ENCODE measurements at regions not wholly inside any gene's neighbourhood (a gene's known extent, or its start where the extent isn't known, plus 50 kb on each side); places are given as distances from the start of the nearest gene placed in this dataset.
A peak's percentile ranks its signal among the peaks of the same experiment; 100 is the strongest.
"Not testable (repeated sequence)": the region's sequence is repeated elsewhere in the genome, so short reads cannot be mapped to it uniquely, and the experiment has no call there.

DNA sequence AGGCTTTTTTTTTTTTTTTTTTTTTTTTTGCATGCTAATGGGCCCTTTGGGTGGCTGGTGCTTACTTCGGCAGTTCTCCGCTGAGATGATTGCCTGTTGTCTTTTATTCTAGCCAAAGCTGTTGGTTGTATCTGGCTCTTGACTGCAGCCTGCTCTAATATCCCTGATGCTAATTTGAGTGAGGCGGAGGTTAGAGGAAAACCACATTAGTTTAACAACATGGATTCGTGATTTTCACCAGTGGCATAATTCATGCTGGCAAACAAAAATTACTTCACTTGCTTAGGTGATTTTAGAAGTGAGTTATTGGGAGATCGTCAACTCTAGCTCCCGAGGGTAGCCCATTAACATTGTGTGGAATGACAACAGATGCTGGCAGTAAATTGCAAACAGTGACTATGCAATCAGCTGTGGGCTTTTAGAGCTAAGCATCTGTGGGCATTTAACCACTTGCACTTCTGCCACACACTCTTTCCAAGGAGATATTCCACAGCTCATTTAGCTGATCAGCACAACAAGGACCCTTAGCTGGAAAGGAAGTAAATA lies 97.6 kb upstream of the ZDHHC17 start:
- no peak for DNase-seq

DNA sequence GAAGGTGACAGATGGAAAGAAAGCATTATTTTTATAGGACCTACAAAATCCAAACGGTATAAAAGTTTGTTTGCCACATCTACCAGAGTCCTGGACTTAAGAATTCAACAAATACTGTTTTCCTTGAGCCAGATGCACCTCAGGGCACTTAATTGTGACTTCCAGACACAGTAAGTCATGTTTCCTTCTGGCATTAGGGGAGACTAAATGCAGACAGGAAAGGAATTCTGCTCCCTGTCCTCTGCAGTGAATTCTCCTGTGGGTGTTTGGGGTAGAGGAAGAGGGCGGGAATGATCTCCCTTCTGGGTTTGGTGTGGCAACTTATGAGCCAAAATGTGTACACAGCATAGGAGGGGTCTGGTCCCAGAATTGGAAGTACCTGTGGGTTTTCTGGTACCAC lies 93.9 kb upstream of the ZDHHC17 start:
- DNase-seq: no peak

DNA sequence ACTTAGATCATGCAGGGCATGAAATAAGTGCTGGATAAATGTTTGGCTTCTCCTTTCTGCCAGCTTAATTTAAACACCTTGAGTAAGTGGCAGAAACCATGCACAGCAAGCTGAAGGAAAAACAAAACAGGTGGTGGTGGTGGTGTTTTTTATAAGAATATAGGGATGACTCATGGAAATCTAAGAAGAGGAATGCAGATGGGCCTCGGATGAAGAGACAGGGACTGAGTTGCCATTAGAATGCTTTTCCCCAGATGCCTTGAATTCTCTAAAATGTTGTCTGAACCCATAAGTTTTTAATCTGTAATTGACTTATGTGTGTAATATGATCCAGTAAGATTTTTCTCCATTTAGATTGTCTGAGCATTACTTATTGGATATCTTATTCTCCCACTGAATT lies 93.1 kb upstream of the ZDHHC17 start:
- no peak for DNase-seq

DNA sequence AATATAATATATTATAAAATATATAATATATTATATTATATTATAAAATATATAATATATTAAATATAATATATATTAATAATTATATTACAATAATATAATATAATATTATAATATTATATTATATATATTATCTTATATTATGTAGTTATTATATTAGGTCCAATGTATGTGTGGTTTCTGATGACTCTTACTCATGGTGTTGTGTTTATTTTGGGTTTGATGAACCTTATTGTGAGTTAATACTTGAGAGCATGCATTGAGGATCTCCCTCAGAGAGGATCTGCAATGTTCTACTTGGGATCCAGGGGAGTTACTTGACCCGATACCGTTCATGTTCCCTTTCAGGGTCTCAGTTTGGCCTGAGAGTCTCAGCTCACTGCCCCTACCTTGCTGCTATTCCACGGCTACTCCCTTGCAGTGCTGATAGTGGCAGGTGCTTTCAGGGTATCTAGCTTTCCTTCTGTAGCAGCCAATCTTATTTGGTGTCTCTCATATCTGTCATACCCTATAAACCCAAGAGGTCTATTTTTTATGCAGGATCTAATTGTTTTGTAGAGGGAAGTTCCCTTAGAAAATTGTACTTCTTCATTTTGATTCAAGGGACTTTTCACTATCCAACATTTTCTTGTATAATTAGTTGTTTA lies 89.1 kb upstream of the ZDHHC17 start:
- no peak for DNase-seq

DNA sequence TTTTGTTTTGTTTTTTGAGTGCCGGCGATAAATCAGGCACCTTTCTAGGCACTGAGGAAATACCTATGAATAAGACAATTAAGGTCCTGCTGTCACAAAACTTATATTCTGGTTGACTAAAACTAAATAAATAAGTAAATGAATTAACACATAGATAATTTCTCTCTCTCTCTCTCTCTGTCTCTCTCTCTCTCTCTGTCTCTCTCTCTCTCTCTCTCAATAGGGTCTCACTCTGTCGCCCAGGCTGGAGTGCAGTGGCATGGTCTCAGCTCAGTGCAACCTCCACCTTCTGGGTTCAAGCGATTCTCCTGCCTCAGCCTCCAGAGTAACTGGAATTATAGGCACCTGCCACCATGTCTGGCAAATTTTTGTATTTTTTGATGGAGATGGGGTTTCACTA lies 87.7 kb upstream of the ZDHHC17 start:
- not testable (repeated sequence) for DNase-seq

DNA sequence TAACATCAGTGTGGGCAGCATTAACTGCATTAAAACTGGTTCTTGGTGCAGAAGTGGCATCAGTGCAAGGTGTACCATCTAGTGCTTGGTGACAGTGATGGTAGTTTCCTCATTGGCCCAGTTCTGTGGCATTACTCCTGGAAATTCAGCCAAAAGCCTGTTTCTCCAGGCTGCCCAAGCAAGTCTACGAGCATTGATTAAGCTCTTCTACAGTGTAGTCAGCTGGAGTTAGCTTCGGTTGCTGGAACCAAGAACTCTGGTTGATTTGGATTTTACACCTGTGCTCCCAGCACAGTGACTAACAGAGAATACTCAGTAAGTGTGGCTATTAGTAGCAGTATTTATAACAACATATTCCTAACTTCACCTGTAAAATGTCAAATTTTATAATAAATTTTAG lies 84.9 kb upstream of the ZDHHC17 start:
- DNase-seq: no peak

DNA sequence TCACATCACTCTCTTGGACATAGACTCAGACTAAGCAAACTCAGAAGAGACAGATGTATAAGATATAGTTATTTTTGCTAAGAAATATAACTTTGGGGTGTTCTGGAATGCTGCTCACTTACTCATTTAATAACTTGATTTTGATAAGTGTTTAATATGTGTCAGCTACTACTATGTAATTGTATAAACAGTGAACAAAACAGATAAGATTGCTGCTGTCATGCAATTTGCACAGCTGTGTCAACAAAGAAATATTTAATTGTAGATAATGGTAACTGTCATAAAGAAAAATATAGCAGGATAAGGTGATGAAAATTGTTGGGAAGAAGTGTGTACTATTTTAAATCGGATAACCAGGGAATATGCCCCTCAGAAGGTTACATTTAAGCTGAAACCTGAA lies 84.1 kb upstream of the ZDHHC17 start:
- DNase-seq: no peak

DNA sequence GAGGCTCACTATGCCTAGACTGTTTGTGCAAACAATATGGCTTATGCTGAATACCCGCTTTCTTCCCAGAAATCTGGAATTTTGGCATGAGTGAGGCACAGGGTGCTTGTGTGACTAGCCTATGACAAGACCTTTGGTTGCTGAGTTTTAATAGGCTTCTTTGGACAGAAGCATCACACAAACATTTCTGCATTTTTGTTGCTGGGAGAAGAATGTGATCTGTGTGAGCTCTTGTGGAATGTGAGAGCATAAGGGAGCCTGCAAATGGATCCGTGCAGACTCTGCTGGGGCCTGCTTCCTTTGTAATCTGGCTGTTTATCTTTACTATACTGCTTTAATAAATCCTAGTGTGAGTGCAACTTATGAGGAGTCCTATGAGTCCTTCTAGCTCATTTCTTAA lies 83.0 kb upstream of the ZDHHC17 start:
- DNase-seq: no peak

DNA sequence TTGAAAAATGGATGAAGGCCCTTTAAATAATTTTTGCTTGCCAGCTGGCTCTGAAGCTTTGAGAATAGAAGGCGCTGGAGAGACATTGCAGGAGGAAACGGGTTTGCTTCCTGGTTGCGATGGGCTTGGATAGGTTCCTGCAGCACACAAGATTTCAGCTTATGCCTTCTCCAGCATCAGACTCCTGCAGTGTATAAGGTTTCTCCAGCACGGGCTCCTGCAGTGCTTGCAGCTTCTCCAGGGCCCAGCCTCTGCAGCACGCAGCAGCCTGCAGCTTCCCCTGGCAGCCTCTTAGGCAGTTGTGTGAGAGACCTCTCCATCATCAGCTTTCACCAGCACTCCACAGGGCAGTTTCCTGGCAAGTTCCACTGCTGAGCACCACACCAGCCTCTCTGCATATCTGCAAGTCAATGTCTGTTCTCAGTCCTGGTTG lies 78.7 kb upstream of the ZDHHC17 start:
- no peak for DNase-seq

DNA sequence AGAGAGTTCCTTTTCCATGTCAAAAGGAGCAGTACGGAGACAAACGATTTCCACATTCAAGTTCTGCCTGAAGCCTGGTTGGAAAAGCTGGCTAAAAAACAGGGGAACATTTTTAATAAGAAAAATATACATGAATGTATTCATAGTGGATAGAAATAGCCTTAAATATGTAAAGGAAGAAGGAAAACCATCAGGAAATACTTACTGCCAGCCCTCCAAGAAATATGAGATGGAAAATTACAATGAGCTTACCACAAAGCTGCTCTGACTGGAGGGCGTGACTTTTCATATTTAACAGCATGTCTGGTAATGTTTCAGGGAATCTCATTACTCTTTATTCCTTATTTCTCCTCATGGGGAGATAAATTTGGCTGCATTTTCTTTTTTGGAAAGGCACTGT lies 75.9 kb upstream of the ZDHHC17 start:
- DNase-seq: no peak

DNA sequence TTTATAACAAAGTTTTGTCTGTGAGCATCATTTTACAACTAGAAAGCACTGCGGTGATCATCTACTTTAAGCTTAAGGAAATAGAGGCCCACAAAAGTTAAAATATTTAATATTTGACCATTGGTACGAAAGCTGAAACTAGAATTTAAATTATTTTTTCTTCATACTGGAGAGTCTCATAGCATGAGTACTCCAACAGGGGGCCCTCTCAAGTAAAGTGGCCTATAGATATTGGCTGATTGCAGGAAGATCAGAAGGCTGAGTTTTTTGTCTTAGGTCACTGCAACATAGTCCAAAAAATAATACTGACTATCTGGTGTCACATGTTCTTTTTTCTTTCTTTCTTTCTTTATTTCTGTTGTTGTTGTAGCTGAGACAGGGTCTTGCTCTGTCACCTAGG lies 75.3 kb upstream of the ZDHHC17 start:
- DNase-seq: no peak

DNA sequence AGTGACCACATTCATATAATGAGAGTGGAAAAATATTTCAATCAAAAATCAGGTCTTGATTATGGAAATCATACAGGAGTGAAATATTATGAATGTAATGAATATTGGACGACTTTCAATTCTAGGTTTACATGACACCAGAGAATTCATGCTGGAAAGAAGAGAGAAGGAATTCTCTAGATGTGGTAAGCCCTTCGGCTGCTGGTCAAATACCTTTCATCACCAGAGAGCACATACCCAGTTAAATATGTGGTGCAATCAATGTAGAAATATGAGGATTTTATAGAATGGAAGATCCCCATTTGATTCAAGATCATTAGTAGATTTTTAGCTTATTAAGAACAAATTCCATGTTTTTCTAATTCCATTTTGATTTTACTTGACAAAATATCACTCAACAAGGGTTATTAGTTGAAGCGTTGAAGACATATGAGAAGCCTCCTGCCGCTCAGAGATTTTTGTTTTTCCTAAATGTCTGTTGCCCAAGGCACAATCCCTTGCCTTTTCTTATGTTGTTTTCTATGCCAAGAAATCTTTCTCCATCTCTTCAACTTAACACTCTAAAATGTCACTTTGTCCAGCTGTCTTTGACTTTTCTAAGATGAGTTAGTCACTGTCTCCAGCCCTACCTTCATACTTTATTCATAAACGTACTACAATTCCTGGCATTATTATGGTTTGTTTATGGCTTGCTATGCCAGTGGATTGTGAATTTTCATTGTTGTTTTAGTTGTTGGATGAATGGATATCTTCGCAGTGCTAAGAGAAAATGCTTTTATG lies 72.8 kb upstream of the ZDHHC17 start:
- DNase-seq: no peak

DNA sequence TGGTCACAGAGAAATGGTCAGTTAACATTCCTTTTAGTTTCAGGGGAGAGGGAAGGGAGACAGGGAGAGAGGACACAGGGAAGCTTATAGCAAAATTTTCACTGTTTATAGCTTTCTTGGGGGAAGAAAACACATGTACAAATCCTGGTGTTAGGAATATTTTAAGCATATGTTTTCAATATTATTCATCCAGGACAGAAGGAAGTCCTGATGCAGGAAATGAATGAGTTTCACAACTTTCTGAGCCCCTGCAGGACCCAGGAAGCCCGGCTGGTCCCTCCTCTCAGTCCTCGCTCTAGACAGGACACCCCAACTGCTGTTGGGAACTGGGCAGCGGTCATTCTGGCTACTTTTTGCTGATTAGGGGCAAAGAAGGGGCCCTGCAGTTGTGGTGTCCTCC lies 71.1 kb upstream of the ZDHHC17 start:
- DNase-seq: no peak

DNA sequence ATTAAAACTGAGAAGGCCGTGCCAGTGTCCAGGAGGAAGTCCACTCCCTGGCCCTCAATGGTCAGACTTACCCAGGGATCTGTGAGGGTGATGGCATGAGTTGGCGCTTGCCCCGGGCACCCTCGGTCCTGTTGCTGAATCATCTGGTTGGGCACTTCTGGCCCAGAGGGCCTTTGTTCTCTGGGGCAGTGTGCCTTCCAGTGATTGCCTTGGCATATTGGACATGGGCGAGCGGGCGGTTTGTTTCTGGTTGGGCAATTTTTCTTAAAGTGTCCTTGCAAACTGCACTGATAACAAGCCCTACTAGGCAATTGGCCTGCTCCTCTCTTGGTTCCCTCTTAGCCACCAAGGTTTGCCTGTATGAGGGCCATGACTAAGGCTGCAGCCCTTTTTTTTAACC lies 69.5 kb upstream of the ZDHHC17 start:
- DNase-seq: no peak

DNA sequence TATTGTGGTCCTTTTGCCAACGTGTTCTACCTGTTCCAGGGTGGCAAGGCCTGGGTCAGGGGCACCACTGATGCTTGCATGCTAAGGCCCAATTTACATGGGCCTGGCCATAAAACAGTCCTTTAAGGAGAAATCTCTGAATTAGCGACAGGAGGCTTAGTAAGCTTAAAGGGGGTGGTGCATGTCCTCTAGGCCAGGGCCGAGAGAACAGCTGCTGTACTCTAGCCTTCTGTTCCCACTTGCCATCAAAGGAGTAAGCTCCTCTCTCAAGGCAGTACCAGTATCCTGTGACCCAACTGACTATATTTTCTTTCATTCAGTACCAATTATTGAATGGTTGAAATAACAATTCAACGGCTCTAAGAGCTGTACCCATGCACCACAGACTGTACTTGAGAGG lies 67.7 kb upstream of the ZDHHC17 start:
- no peak for DNase-seq

DNA sequence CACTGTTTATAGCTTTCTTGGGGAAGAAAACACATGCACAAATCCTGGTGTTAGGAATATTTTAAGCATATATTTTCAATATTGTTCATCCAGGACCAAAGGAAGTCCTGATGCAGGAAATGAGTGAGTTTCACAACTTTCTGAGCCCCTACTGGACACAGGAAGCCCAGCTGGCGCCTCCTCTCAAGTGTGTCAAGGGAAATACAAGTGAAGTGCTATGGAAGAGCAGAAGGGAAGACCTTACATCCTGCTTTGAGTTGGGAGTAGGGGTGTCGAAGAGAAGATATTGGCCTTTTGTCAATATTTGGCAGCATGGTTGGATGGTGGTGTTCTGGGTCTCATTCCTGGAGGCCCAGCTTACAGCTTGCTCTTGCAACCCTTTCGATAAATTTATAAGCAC lies 66.1 kb upstream of the ZDHHC17 start:
- DNase-seq: no peak

DNA sequence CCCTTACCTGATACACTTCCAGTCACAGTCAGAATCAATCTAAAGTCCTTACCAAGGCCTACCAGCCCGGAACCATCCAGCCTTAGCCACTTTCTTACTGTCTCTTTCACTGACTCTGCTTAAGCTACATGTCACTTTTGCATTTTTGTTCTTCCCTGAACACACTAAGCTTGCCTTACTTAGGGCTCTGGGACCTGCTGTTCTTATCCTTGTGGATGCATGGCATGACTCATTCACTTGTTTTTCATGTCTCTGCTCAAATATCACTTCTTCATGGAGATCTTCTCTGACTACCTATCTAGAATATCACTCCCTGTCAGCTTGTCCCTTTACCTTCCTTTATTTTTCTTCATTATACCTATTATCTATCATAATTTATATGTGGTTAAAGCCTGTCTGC lies 65.6 kb upstream of the ZDHHC17 start:
- DNase-seq: no peak

DNA sequence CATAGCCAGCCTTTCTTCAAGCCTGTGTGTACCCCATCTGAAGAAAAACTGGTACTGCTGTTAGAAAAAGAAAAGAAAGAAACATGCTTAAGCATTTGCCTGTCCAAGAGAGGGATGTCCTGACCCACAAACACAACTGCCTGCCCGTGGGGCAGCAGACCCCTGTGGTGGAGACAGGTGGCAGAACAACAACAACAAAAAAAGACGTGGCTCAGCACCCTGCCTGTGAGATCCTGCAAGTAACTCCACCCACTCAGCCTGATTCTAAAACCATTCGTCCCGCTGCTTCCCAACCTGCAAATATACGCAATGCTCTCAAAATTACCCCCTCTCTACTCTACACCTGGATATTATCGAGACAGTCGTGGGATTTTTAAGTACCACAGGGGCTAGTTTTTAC lies 64.9 kb upstream of the ZDHHC17 start:
- DNase-seq: no peak

DNA sequence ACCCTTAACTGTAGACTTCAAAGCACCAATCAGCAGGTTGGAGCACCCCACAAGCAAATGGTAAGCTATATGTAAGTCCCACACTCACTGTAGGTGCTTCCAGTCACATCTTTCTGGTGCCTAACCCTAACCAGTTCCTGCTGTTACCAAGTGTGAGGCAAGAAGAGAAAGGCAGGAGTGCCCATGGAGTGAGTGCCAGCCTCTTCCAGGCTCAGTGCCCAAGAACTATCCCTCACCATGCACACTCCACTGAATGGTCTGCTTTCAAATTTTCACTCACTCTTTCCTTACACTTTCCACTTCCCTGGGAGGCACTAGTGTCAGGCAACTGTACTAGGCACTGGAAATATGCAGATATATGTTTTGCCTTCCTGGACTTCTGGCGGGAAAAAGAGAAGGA lies 62.2 kb upstream of the ZDHHC17 start:
- DNase-seq: no peak

DNA sequence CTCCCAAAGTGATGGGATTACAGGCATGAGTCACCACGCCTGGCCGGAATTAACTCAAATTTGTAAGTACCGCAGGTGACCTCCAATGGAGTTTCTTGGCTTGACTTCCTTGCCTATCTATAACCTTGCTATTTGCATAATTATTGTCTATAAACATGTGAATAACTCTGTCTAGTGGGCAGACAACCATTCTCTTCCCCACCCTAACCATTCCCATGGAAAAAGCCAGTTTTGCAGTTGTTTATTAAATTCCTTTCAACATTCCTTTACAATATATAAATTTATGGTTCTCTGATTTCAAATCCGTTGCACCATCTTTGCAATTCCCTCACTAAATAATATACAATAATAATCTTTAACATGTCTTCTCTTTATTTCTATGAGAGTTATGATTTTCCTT lies 61.0 kb upstream of the ZDHHC17 start:
- no peak for DNase-seq

DNA sequence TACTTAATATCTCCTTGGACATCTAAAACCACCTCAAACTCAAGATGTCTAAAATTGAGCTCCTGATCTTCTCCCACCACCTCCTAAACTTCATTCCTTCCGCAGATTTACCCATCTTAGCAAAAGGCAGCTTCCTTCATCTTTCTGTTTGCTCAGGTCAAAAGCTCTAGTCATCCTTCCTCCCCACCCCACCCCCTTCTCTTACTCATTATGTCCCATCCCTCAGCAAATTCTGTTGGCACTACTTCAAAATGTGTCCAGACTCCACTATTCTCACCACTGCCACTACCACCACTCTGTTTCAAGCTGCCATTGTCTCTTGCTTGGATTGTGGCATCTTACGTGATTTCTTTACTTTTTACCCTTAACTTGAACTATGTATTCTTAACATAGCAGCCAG lies 59.2 kb upstream of the ZDHHC17 start:
- no peak for DNase-seq

DNA sequence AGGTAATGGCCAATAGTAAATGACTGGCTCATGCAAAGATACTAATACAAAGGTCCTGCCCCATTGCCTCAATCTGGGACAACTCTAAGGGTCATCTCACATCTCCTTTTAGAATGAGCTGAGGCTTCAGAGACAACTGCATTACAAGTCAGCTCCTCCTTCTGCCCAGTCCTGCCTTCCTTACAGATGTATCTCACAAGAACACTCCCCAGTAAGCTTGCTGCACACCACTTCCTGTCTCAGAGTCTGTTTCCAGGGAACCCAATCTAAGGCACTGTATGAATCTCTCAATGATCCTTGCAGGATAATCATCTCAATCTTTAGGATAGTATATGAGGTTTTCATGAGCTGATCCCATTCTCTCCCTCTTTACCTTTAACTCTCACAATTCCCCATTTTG lies 57.8 kb upstream of the ZDHHC17 start:
- DNase-seq: peak; percentile 2

DNA sequence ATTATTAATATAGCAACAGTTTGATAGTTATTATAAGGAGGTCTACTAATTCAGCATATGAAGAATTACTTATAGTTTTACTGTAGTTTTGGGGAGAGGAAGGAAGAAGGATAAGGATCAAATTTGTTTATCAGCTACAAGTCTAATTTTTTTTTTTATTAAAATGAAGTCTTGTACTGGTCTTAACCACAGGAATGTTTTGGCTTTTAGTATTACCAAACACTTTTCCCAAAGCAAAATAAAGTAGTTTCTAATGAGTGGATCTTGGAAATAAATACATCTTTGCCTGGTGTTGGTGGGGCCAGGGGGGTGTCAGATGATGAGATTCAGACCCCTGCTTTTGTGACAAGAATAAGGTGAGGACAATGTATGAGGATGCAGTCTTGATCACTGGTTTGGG lies 57.2 kb upstream of the ZDHHC17 start:
- DNase-seq: no peak

DNA sequence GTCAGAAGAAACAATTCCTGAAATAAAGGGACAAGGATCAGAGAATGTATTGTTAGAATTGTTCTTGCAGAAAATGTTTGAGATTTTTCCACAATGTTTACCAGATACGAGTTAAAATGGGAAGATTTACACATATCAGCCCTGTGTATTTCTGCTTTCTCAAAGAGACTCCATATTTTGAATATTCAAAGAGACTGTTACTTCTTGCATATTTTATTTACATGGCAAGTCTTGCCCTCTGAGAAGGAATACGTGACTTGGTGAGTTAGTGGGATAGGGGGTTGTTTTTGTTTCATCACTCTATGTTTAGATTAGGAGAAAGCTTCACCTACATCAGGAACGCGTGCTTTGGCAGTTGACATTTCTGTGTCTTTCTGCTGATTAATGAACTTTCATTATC lies 56.1 kb upstream of the ZDHHC17 start:
- DNase-seq: no peak

DNA sequence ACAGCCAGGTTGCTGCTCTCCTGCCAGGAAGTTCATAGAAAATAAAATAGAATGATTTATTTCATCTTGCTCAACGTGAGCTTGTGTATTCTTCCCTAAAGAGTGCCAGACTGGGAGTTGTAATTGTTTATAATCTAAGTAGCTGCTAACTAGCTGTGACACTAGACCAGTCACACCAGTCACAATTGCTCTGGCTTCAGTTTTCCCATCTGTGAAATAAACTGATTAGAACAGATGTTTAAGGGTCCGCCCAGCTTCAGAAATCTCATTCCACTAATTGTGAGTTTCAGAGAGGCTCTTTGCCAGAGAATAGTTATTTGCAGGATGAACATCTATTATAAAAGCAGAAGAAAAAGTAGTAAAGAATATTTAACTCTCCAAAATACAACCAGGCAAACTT lies 55.6 kb upstream of the ZDHHC17 start:
- no peak for DNase-seq

All from CD4-positive, alpha-beta T cell treated with Interleukin-10 for 1 hour (primary cell).